ENCODE measurements at regions not wholly inside any gene's neighbourhood (a gene's known extent, or its start where the extent isn't known, plus 50 kb on each side); places are given as distances from the start of the nearest gene placed in this dataset.
A peak's percentile ranks its signal among the peaks of the same experiment; 100 is the strongest.

DNA sequence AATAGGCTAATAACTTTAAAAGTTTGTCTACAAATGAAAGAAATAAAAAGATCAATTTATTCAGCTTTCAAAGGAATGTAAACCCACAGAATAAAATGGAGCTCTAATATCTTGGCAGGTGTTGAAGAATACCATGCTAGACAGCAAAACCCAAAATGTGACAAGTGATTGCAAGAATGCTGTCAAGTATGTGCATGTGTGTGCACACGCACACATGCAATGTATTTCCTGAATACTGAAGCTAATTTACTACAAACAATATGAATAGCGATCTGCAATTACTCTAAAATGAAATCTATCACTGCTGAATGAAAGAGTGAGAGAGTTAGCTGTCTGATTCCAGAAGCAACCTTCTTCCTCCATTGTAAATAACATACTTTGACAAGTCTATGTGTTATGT, 179.2 kb upstream of the HSF2 start:
- Histone ChIP-seq H3K27me3 (no peaks in the 10 kb centered on the region), H3K9ac (no peak overlapping the region), H3K4me1 (no peaks in the 10 kb centered on the region), H3K79me2 (ENCODE audit: low read depth) (no peaks in the 10 kb centered on the region), H3K9me3 (ENCODE audit: low read depth) (no peaks in the 10 kb centered on the region), H4K20me1 (ENCODE audit: low read depth) (no peaks in the 10 kb centered on the region), H3K36me3 (no peaks in the 10 kb centered on the region), H3K27ac (no peak overlapping the region), H3F3A (ENCODE audit: low read depth) (no peaks in the 10 kb centered on the region), H2AFZ (replicated peaks) (no peak overlapping the region), H3K4me3 (no peak overlapping the region), H3K4me2 (no peak overlapping the region)
- TF ChIP-seq EZH2phosphoT487 (IDR thresholded peaks at IDR 0.05) (no peak), EZH2 (IDR thresholded peaks at IDR 0.05) (no peak)
- TF ChIP-seq, protein P1, sequence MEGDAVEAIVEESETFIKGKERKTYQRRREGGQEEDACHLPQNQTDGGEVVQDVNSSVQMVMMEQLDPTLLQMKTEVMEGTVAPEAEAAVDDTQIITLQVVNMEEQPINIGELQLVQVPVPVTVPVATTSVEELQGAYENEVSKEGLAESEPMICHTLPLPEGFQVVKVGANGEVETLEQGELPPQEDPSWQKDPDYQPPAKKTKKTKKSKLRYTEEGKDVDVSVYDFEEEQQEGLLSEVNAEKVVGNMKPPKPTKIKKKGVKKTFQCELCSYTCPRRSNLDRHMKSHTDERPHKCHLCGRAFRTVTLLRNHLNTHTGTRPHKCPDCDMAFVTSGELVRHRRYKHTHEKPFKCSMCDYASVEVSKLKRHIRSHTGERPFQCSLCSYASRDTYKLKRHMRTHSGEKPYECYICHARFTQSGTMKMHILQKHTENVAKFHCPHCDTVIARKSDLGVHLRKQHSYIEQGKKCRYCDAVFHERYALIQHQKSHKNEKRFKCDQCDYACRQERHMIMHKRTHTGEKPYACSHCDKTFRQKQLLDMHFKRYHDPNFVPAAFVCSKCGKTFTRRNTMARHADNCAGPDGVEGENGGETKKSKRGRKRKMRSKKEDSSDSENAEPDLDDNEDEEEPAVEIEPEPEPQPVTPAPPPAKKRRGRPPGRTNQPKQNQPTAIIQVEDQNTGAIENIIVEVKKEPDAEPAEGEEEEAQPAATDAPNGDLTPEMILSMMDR (IDR thresholded peaks at IDR 0.05) = no peak
- DNase-seq (ENCODE audit: low spot score) = no peak
- Mint-ChIP-seq H3K4me3 (no peak overlapping the region), H3K27me3 (ENCODE audit: insufficient read depth, low read depth) (no peaks in the 10 kb centered on the region), H3K4me1 (no peaks in the 10 kb centered on the region), H3K9me3 (no peaks in the 10 kb centered on the region), H3K36me3 (no peaks in the 10 kb centered on the region), H3K27ac (no peak overlapping the region)

DNA sequence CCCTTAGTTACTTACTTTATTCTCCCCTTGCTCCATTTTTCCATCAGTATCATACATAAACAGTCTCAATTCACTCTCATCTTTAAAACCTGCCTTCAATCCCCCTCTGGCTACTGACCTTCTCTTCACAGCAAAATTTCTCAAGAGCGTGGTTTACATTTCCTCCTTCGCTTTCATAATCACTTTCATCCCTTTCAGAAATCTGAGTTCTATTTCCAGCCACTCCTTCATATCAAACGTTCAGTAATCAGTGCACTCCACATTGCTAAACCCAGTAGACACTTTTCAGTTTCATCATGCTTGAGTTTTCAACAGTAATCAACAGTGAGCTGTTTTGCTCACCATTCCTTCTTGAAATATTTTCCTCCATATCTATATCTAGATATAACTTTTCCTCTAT, 176.7 kb upstream of the HSF2 start:
- no peak overlapping the region for H3K4me2 ChIP-seq
- H3K4me1 ChIP-seq = no peaks in the 10 kb centered on the region
- Mint-ChIP-seq H3K27me3 (ENCODE audit: insufficient read depth, low read depth) (no peaks in the 10 kb centered on the region), H3K36me3 (no peaks in the 10 kb centered on the region), H3K4me1 (no peaks in the 10 kb centered on the region), H3K9me3 (no peaks in the 10 kb centered on the region), H3K27ac (no peak overlapping the region), H3K4me3 (no peak overlapping the region)
- no peaks in the 10 kb centered on the region for H3K27me3 ChIP-seq
- no peak overlapping the region for H3K9ac ChIP-seq
- H3K79me2 ChIP-seq (ENCODE audit: low read depth) = no peaks in the 10 kb centered on the region
- TF ChIP-seq, protein P1 (IDR thresholded peaks at IDR 0.05) = no peak
- no peak for TF ChIP-seq EZH2 (IDR thresholded peaks at IDR 0.05)
- no peak for TF ChIP-seq EZH2phosphoT487 (IDR thresholded peaks at IDR 0.05)
- H3K9me3 ChIP-seq (ENCODE audit: low read depth) = no peaks in the 10 kb centered on the region
- no peaks in the 10 kb centered on the region for H3F3A ChIP-seq (ENCODE audit: low read depth)
- H3K4me3 ChIP-seq = no peak overlapping the region
- H2AFZ ChIP-seq (replicated peaks) = peak overlapping the region; percentile 45
- no peaks in the 10 kb centered on the region for H3K36me3 ChIP-seq
- DNase-seq (ENCODE audit: low spot score) = no peak
- no peak overlapping the region for H3K27ac ChIP-seq
- no peaks in the 10 kb centered on the region for H4K20me1 ChIP-seq (ENCODE audit: low read depth)

DNA sequence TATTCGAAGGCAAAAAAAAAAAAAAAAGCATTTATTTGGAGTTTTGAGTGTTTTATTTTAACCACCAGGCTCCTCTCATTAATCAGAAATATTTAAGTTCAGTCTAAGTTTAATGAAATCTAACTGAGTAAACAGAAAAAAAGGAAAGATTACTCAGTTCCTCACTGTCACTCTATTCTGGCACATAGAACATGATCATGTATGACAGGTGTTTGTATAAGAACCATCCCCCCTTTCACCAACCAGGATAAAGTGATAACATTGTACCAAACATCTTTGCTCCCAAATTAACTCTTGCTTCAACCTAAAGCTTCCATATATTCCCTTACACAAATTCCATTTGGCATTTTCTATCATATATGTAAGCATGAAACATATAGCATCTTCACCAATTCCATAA, 176.2 kb upstream of the HSF2 start:
- Histone ChIP-seq H3K4me3 (no peak overlapping the region), H4K20me1 (ENCODE audit: low read depth) (no peaks in the 10 kb centered on the region), H3K36me3 (no peaks in the 10 kb centered on the region), H3K27ac (no peak overlapping the region), H2AFZ (replicated peaks) (no peak overlapping the region), H3K9me3 (ENCODE audit: low read depth) (no peaks in the 10 kb centered on the region), H3K9ac (no peak overlapping the region), H3K4me1 (no peaks in the 10 kb centered on the region), H3K4me2 (no peak overlapping the region), H3K79me2 (ENCODE audit: low read depth) (no peaks in the 10 kb centered on the region), H3K27me3 (no peaks in the 10 kb centered on the region), H3F3A (ENCODE audit: low read depth) (no peaks in the 10 kb centered on the region)
- TF ChIP-seq, protein P1 (IDR thresholded peaks at IDR 0.05) = no peak
- TF ChIP-seq EZH2 (IDR thresholded peaks at IDR 0.05) (no peak), EZH2phosphoT487 (IDR thresholded peaks at IDR 0.05) (no peak)
- H3K27me3 Mint-ChIP-seq (ENCODE audit: insufficient read depth, low read depth) = no peaks in the 10 kb centered on the region
- H3K4me1 Mint-ChIP-seq = no peaks in the 10 kb centered on the region
- no peak overlapping the region for H3K4me3 Mint-ChIP-seq
- H3K9me3 Mint-ChIP-seq = no peaks in the 10 kb centered on the region
- no peaks in the 10 kb centered on the region for H3K36me3 Mint-ChIP-seq
- DNase-seq (ENCODE audit: low spot score) = no peak
- no peak overlapping the region for H3K27ac Mint-ChIP-seq

DNA sequence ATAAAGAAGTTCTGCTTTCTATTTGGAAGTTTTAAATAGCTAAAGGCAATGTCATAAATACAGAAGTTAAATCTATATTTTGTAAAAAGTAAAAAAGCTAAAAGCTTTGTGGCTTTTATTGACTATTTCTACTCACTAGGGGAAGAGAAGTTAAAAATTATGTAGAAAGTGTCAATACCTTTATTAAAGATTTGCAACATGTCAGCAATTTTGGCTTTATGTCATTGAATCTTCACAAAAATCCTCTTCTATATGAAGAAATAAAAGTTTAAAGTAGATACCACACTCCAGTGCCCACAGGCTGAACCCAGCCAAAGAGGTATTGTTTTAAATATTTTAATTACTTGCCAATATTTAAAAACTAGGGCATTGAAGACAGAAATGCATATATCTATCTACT, 160.6 kb upstream of the HSF2 start:
- Histone ChIP-seq H3K27ac (no peak overlapping the region), H3F3A (ENCODE audit: low read depth) (no peaks in the 10 kb centered on the region), H3K4me2 (no peak overlapping the region), H3K4me3 (no peak overlapping the region), H3K4me1 (no peaks in the 10 kb centered on the region), H3K9ac (no peak overlapping the region), H3K79me2 (ENCODE audit: low read depth) (no peaks in the 10 kb centered on the region), H4K20me1 (ENCODE audit: low read depth) (no peaks in the 10 kb centered on the region), H3K36me3 (no peaks in the 10 kb centered on the region), H3K9me3 (ENCODE audit: low read depth) (no peaks in the 10 kb centered on the region), H2AFZ (replicated peaks) (no peak overlapping the region), H3K27me3 (no peaks in the 10 kb centered on the region)
- TF ChIP-seq, protein P1 (IDR thresholded peaks at IDR 0.05) = no peak
- TF ChIP-seq EZH2 (IDR thresholded peaks at IDR 0.05) = no peak
- no peak for TF ChIP-seq EZH2phosphoT487 (IDR thresholded peaks at IDR 0.05)
- Mint-ChIP-seq H3K36me3 (no peaks in the 10 kb centered on the region), H3K4me1 (no peaks in the 10 kb centered on the region), H3K27ac (no peak overlapping the region), H3K9me3 (peaks cover 10% of the 10 kb centered on the region), H3K27me3 (ENCODE audit: insufficient read depth, low read depth) (no peaks in the 10 kb centered on the region), H3K4me3 (no peak overlapping the region)
- DNase-seq (ENCODE audit: low spot score) = no peak

All from neural progenitor cell (in vitro differentiated cells).